ENCODE measurements at regions not wholly inside any gene's neighbourhood (a gene's known extent, or its start where the extent isn't known, plus 50 kb on each side); places are given as distances from the start of the nearest gene placed in this dataset.

- no peak for DNase-seq (ENCODE audit: low read depth)
- TF ChIP-seq, protein P1, sequence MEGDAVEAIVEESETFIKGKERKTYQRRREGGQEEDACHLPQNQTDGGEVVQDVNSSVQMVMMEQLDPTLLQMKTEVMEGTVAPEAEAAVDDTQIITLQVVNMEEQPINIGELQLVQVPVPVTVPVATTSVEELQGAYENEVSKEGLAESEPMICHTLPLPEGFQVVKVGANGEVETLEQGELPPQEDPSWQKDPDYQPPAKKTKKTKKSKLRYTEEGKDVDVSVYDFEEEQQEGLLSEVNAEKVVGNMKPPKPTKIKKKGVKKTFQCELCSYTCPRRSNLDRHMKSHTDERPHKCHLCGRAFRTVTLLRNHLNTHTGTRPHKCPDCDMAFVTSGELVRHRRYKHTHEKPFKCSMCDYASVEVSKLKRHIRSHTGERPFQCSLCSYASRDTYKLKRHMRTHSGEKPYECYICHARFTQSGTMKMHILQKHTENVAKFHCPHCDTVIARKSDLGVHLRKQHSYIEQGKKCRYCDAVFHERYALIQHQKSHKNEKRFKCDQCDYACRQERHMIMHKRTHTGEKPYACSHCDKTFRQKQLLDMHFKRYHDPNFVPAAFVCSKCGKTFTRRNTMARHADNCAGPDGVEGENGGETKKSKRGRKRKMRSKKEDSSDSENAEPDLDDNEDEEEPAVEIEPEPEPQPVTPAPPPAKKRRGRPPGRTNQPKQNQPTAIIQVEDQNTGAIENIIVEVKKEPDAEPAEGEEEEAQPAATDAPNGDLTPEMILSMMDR (IDR thresholded peaks at IDR 0.05; ENCODE audit: control insufficient read depth, insufficient read depth, low read depth, low read length, missing control alignments): no peak
- no peak overlapping the region for H3K4me3 ChIP-seq (ENCODE audit: control insufficient read depth, low read depth, low read length)
Measured at GRCh38 chr5:159698322-159698721, 218.0 kb upstream of the ADRA1B start.

DNA sequence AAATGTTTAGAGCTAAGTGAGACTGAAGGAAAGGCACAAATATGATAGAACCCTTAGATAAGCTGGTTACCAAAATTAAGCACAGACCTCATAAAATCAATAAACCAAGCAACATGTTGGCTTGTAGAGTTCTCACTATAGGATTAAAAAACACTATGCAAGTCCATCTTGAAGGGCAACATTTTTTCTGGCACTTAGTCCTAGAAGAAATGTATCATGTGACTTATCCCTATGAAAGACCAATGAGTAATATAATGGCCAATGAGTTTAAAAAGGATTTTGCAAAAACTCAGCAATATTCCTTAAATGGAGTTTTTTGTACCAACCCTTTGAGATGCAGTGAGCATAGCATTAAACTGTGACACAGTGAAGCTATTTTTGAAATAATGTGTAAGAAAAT lies 216.3 kb upstream of the ADRA1B start:
- TF ChIP-seq, protein P1 (IDR thresholded peaks at IDR 0.05; ENCODE audit: control insufficient read depth, insufficient read depth, low read depth, low read length, missing control alignments): no peak
- no peak overlapping the region for H3K4me3 ChIP-seq (ENCODE audit: control insufficient read depth, low read depth, low read length)
- DNase-seq (ENCODE audit: low read depth): no peak

DNA sequence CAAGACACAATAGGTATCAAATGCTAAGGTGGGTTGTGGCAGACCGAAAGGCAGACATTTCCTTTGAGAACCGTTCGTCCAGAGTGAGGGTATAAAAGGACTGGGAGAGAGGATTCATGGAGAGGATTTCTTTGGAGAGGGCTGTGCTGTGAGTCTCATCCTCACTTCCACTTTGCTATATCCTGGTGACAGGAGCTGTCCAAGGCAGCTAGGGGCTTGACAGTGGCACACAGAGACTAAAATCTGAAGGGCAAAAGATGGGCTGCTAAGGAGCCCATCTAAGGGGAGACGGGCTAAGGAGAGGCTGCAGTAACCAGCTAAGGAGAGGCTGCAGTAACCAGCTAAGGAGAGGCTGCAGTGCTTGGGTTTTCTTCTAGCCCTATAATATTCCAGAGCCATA lies 214.0 kb upstream of the ADRA1B start:
- H3K4me3 ChIP-seq (ENCODE audit: control insufficient read depth, low read depth, low read length): no peak overlapping the region
- TF ChIP-seq, protein P1 (IDR thresholded peaks at IDR 0.05; ENCODE audit: control insufficient read depth, insufficient read depth, low read depth, low read length, missing control alignments): no peak
- no peak for DNase-seq (ENCODE audit: low read depth)

- TF ChIP-seq, protein P1 (IDR thresholded peaks at IDR 0.05; ENCODE audit: control insufficient read depth, insufficient read depth, low read depth, low read length, missing control alignments): no peak
- DNase-seq (ENCODE audit: low read depth): no peak
- H3K4me3 ChIP-seq (ENCODE audit: control insufficient read depth, low read depth, low read length): no peak overlapping the region
Measured at GRCh38 chr5:159702826-159703225, 213.5 kb upstream of the ADRA1B start.

GRCh38 chr5:159704160-159704559 lies 212.1 kb upstream of the ADRA1B start:
- TF ChIP-seq, protein P1 (IDR thresholded peaks at IDR 0.05; ENCODE audit: control insufficient read depth, insufficient read depth, low read depth, low read length, missing control alignments): no peak

GRCh38 chr5:159705948-159706347 lies 210.3 kb upstream of the ADRA1B start:
- no peak overlapping the region for H3K4me3 ChIP-seq (ENCODE audit: control insufficient read depth, low read depth, low read length)
- TF ChIP-seq, protein P1 (IDR thresholded peaks at IDR 0.05; ENCODE audit: control insufficient read depth, insufficient read depth, low read depth, low read length, missing control alignments): no peak
- DNase-seq (ENCODE audit: low read depth): no peak

More at GRCh38 chr5:159704160-159704559, 212.1 kb upstream of the ADRA1B start:
- no peak overlapping the region for H3K4me3 ChIP-seq (ENCODE audit: control insufficient read depth, low read depth, low read length)
- no peak for DNase-seq (ENCODE audit: low read depth)

DNA sequence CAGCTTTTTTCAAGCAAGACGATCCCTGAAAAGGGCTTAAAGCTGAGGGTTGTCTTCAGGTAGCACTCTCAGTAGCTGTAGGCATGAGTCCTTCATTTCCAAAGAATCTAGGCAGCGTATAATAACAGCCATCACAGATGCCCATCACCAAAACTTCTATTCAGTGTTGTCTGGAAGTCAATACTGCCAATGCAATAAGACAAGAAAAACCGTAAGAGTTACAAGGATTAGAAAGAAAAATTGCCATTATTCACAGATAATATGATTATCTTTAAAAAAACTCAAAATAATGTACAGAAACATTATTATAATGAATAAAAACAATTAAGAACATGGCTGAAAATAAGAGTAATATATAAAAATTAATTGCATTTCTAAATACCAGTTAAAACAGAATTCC lies 208.2 kb upstream of the ADRA1B start:
- no peak overlapping the region for H3K4me3 ChIP-seq (ENCODE audit: control insufficient read depth, low read depth, low read length)
- DNase-seq (ENCODE audit: low read depth): no peak
- TF ChIP-seq, protein P1 (IDR thresholded peaks at IDR 0.05; ENCODE audit: control insufficient read depth, insufficient read depth, low read depth, low read length, missing control alignments): no peak
